RWPE1 (cell line): ENCODE measurements at regions not wholly inside any gene's neighbourhood (a gene's known extent, or its start where the extent isn't known, plus 50 kb on each side); places are given as distances from the start of the nearest gene placed in this dataset.

Experiments used
- CTCF ChIA-PET: fragments of 350-600 bp; sonication (Branson Sonifier 250); formaldehyde crosslinking; extraction: SDS; loops from one replicate; lab custom pipeline; 2021; lab: Yijun Ruan, JAX
- POLR2A ChIA-PET: fragments of 400-600 bp; formaldehyde crosslinking; extraction: SDS; loops from one replicate; lab custom pipeline; 2020; ENCODE audit warnings: antibody characterized with exemption; ENCODE audit not compliant: low non-redundant PET; lab: Yijun Ruan, JAX
- DNase-seq: peaks from one replicate; pipeline ENCODE4 v3.0.0; 2012; ENCODE audit warnings: low spot score
- H3K27ac ChIP-seq: fragments of 450-650 bp; 2 replicates; pipeline ENCODE4 v1.5.1; 2017
- CTCF ChIP-seq: fragments of 450-650 bp; conservative IDR thresholded peaks from 2 replicates; pipeline ENCODE4 v1.5.1; 2017; ENCODE audit warnings: low read depth, mild to moderate bottlenecking

GRCh38 chr3:137343283-137343682, 385.5 kb downstream of the IL20RB start:
- CTCF ChIA-PET, result no interaction called here
- POLR2A ChIA-PET, result no interaction called here
- TF ChIP-seq CTCF, result no peak

GRCh38 chr3:137347132-137347531, 389.3 kb downstream of the IL20RB start:
- no peak for DNase-seq
- ChIA-PET POLR2A (no interaction called here), CTCF (interaction anchor here (0.7 kb wide), 1 partner anchor 1484 kb away, joined by 3 read pairs; no protein-coding TSS in a partner anchor)
- TF ChIP-seq CTCF, result no peak
- no peak overlapping the region for H3K27ac ChIP-seq

More at GRCh38 chr3:137343283-137343682, 385.5 kb downstream of the IL20RB start:
- H3K27ac ChIP-seq, result no peak overlapping the region
- no peak for DNase-seq

- no peak for TF ChIP-seq CTCF
- H3K27ac ChIP-seq, result no peak overlapping the region
- ChIA-PET POLR2A (no interaction called here), CTCF (no interaction called here)
- DNase-seq, result no peak
Measured at GRCh38 chr3:137347817-137348368, 390.1 kb downstream of the IL20RB start.

- POLR2A ChIA-PET, result no interaction called here
- CTCF ChIA-PET, result interaction anchor here (1.1 kb wide), 1 partner anchor 152 kb away, joined by 6 read pairs; no protein-coding TSS in a partner anchor
- H3K27ac ChIP-seq, result no peak overlapping the region
- no peak for DNase-seq
- no peak for TF ChIP-seq CTCF
Measured at GRCh38 chr3:137348936-137349335, 391.2 kb downstream of the IL20RB start.

- DNase-seq, result no peak
- POLR2A ChIA-PET, result no interaction called here
- CTCF ChIA-PET, result interaction anchor here (1.1 kb wide), 1 partner anchor 151 kb away, joined by 6 read pairs; no protein-coding TSS in a partner anchor
- no peak for TF ChIP-seq CTCF
- H3K27ac ChIP-seq, result no peak overlapping the region
Measured at GRCh38 chr3:137349557-137350348, 392.0 kb downstream of the IL20RB start.

- no peak overlapping the region for H3K27ac ChIP-seq
- TF ChIP-seq CTCF, result no peak
- ChIA-PET CTCF (no interaction called here), POLR2A (no interaction called here)
- no peak for DNase-seq
Measured at GRCh38 chr3:137360531-137361201, 402.9 kb downstream of the IL20RB start.
